NB4 (cell line): ENCODE measurements at regions not wholly inside any gene's neighbourhood (a gene's known extent, or its start where the extent isn't known, plus 50 kb on each side); places are given as distances from the start of the nearest gene placed in this dataset.

Source experiments
- CTCF ChIP-seq: IDR thresholded peaks from one replicate; pipeline ENCODE4 v1.5.1; 2012; ENCODE audit warnings: low read depth, low read length
- MAX ChIP-seq: IDR thresholded peaks from 2 replicates; pipeline ENCODE4 v1.6.1; 2011; ENCODE audit warnings: low read depth, low read length
- POLR2A ChIP-seq: IDR thresholded peaks from 2 replicates; pipeline ENCODE4 v1.6.1; 2011; ENCODE audit warnings: mild to moderate bottlenecking; ENCODE audit not compliant: insufficient read length; ENCODE audit errors: extremely low read depth

GRCh38 chr11:29281271-29281777 is 735.5 kb downstream of the KCNA4 start:
- TF ChIP-seq CTCF (no peak), POLR2A (no peak), MAX (no peak)
